ENCODE measurements at regions not wholly inside any gene's neighbourhood (a gene's known extent, or its start where the extent isn't known, plus 50 kb on each side); places are given as distances from the start of the nearest gene placed in this dataset.

GRCh38 chr17:59451706-59452105 is 113.7 kb upstream of the DHX40 start:
- no peak overlapping the region for H3K27ac ChIP-seq (ENCODE audit: low read depth, low read length)
- CTCF ChIA-PET: interaction anchor here (1.4 to 2.0 kb wide), 2 partner anchors 12 to 141 kb away, joined by 3 to 5 read pairs; no protein-coding TSS in a partner anchor
- no peak overlapping the region for H3K4me3 ChIP-seq (ENCODE audit: low read length)
- Mint-ChIP-seq H3K27me3 (peaks cover 3% of the 10 kb centered on the region in 2 donors), H3K4me1 (no peaks in the 10 kb centered on the region), H3K9me3 (no peaks in the 10 kb centered on the region), H3K4me3 (no peak overlapping the region), H3K36me3 (no peaks in the 10 kb centered on the region), H3K27ac (no peak overlapping the region)
- no peak for DNase-seq
- H3K4me1 ChIP-seq (ENCODE audit: insufficient read depth, low read length): no peaks in the 10 kb centered on the region
- POLR2A ChIA-PET: no interaction called here
- no peaks in the 10 kb centered on the region for H3K27me3 ChIP-seq (ENCODE audit: insufficient read depth, low read length, poor library complexity, severe bottlenecking)
- H3K9me3 ChIP-seq (ENCODE audit: low read length): no peaks in the 10 kb centered on the region
- no peaks in the 10 kb centered on the region for H3K36me3 ChIP-seq (ENCODE audit: insufficient read depth, low read length)

DNA sequence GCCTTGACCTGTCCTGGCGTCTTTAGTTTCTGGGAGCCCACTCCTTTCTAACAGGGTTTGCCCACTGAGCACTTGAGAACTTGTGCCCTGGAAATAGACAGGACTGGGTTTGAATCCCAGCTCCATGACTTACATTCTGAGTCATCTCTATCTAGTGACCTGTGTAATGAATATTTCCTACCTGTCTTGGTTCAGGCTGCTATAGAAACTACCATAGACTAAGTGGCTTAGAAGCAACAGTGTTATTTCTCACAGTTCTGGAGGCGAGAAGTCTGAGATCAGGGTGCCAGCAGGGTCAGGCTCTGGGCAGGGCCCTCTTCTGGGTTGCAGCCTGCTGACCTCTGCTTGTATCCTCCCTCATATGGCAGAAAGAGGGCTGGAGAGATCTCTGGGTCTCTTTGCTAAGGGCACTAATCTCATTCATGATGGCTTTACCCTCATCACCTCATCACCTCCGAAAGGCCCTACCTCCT is 110.7 kb upstream of the DHX40 start:
- Mint-ChIP-seq H3K9me3 (no peaks in the 10 kb centered on the region), H3K4me1 (no peaks in the 10 kb centered on the region), H3K4me3 (no peak overlapping the region), H3K27me3 (peaks cover 3% of the 10 kb centered on the region in 2 donors), H3K36me3 (no peaks in the 10 kb centered on the region), H3K27ac (no peak overlapping the region)
- ChIA-PET POLR2A (no interaction called here), CTCF (interaction anchor here (1.6 kb wide), 1 partner anchor 131 kb away, joined by 4 read pairs; no protein-coding TSS in a partner anchor)
- no peak overlapping the region for H3K4me3 ChIP-seq (ENCODE audit: low read length)
- no peaks in the 10 kb centered on the region for H3K4me1 ChIP-seq (ENCODE audit: insufficient read depth, low read length)
- H3K36me3 ChIP-seq (ENCODE audit: insufficient read depth, low read length): no peaks in the 10 kb centered on the region
- H3K27ac ChIP-seq (ENCODE audit: low read depth, low read length): no peak overlapping the region
- no peaks in the 10 kb centered on the region for H3K9me3 ChIP-seq (ENCODE audit: low read length)
- H3K27me3 ChIP-seq (ENCODE audit: insufficient read depth, low read length, poor library complexity, severe bottlenecking): no peaks in the 10 kb centered on the region
- DNase-seq: no peak

- Mint-ChIP-seq H3K4me3 (no peak overlapping the region), H3K9me3 (no peaks in the 10 kb centered on the region), H3K4me1 (no peaks in the 10 kb centered on the region), H3K27me3 (peaks cover 4 to 10% of the 10 kb centered on the region in 2 donors), H3K36me3 (no peaks in the 10 kb centered on the region), H3K27ac (no peak overlapping the region)
- no peaks in the 10 kb centered on the region for H3K9me3 ChIP-seq (ENCODE audit: low read length)
- no peaks in the 10 kb centered on the region for H3K27me3 ChIP-seq (ENCODE audit: insufficient read depth, low read length, poor library complexity, severe bottlenecking)
- H3K36me3 ChIP-seq (ENCODE audit: insufficient read depth, low read length): no peaks in the 10 kb centered on the region
- POLR2A ChIA-PET: no interaction called here
- H3K27ac ChIP-seq (ENCODE audit: low read depth, low read length): no peak overlapping the region
- H3K4me3 ChIP-seq (ENCODE audit: low read length): no peak overlapping the region
- no peaks in the 10 kb centered on the region for H3K4me1 ChIP-seq (ENCODE audit: insufficient read depth, low read length)
- CTCF ChIA-PET: no interaction called here
- DNase-seq: no peak
Measured at GRCh38 chr17:59456428-59456827, 109.0 kb upstream of the DHX40 start.

- DNase-seq: no peak
- Histone ChIP-seq H3K36me3 (ENCODE audit: insufficient read depth, low read length) (no peaks in the 10 kb centered on the region), H3K4me1 (ENCODE audit: insufficient read depth, low read length) (no peaks in the 10 kb centered on the region), H3K9me3 (ENCODE audit: low read length) (no peaks in the 10 kb centered on the region), H3K4me3 (ENCODE audit: low read length) (no peak overlapping the region), H3K27me3 (ENCODE audit: insufficient read depth, low read length, poor library complexity, severe bottlenecking) (no peaks in the 10 kb centered on the region), H3K27ac (ENCODE audit: low read depth, low read length) (no peak overlapping the region)
- peaks cover 4 to 10% of the 10 kb centered on the region in 2 donors for H3K27me3 Mint-ChIP-seq
- H3K36me3 Mint-ChIP-seq: no peaks in the 10 kb centered on the region
- no peak overlapping the region for H3K27ac Mint-ChIP-seq
- no peaks in the 10 kb centered on the region for H3K9me3 Mint-ChIP-seq
- no peak overlapping the region for H3K4me3 Mint-ChIP-seq
- H3K4me1 Mint-ChIP-seq: no peaks in the 10 kb centered on the region
- ChIA-PET POLR2A (no interaction called here), CTCF (interaction anchor here (1.1 kb wide), 1 partner anchor 127 kb away, joined by 3 read pairs; no protein-coding TSS in a partner anchor)
Measured at GRCh38 chr17:59456923-59457615, 108.3 kb upstream of the DHX40 start.

DNA sequence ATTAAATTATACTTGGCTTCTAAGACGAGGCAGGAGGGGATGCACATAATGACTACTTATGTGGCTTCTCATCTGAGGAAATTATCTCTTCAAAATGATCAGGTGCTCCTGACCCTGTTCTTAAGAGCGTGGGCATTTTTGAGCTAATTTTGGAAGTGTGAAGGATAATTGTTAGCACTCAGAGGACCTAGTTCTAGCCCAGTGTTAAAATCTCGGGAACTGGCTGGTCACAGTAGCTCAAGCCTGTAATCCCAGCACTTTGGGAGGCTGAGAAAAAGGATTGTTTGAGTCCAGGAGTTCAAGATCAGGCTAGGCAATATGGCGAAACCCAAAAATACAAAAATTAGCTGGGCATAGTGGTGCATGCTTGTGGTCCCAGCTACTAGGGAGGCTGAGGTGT is 103.0 kb upstream of the DHX40 start:
- ChIA-PET POLR2A (no interaction called here), CTCF (interaction anchor here (0.9 kb wide), 1 partner anchor 20 kb away, joined by 3 read pairs; no protein-coding TSS in a partner anchor)
- Histone ChIP-seq H3K36me3 (ENCODE audit: insufficient read depth, low read length) (no peaks in the 10 kb centered on the region), H3K4me1 (ENCODE audit: insufficient read depth, low read length) (no peaks in the 10 kb centered on the region), H3K9me3 (ENCODE audit: low read length) (no peaks in the 10 kb centered on the region), H3K27ac (ENCODE audit: low read depth, low read length) (no peak overlapping the region), H3K4me3 (ENCODE audit: low read length) (no peak overlapping the region), H3K27me3 (ENCODE audit: insufficient read depth, low read length, poor library complexity, severe bottlenecking) (no peaks in the 10 kb centered on the region)
- Mint-ChIP-seq H3K36me3 (no peaks in the 10 kb centered on the region), H3K4me1 (no peaks in the 10 kb centered on the region), H3K27ac (no peak overlapping the region), H3K9me3 (no peaks in the 10 kb centered on the region), H3K4me3 (no peak overlapping the region), H3K27me3 (peaks cover 1 to 7% of the 10 kb centered on the region in 2 donors)
- DNase-seq: no peak

- no peaks in the 10 kb centered on the region for H3K9me3 ChIP-seq (ENCODE audit: low read length)
- Mint-ChIP-seq H3K4me1 (peaks cover 9 to 15% (median 9%) of the 10 kb centered on the region in 3 donors), H3K9me3 (no peaks in the 10 kb centered on the region), H3K4me3 (no peak overlapping the region), H3K27ac (no peak overlapping the region), H3K36me3 (no peaks in the 10 kb centered on the region), H3K27me3 (peaks cover 1 to 7% of the 10 kb centered on the region in 2 donors)
- POLR2A ChIA-PET: interaction anchor here (0.6 kb wide), 1 partner anchor 183 kb away, joined by 6 read pairs; no protein-coding TSS in a partner anchor
- no peak overlapping the region for H3K4me3 ChIP-seq (ENCODE audit: low read length)
- DNase-seq: no peak
- no peaks in the 10 kb centered on the region for H3K4me1 ChIP-seq (ENCODE audit: insufficient read depth, low read length)
- no peaks in the 10 kb centered on the region for H3K27me3 ChIP-seq (ENCODE audit: insufficient read depth, low read length, poor library complexity, severe bottlenecking)
- CTCF ChIA-PET: interaction anchor here (1.2 kb wide), 1 partner anchor 154 kb away, joined by 3 read pairs; no protein-coding TSS in a partner anchor
- H3K36me3 ChIP-seq (ENCODE audit: insufficient read depth, low read length): no peaks in the 10 kb centered on the region
- no peak overlapping the region for H3K27ac ChIP-seq (ENCODE audit: low read depth, low read length)
Measured at GRCh38 chr17:59464246-59464645, 101.2 kb upstream of the DHX40 start.

DNA sequence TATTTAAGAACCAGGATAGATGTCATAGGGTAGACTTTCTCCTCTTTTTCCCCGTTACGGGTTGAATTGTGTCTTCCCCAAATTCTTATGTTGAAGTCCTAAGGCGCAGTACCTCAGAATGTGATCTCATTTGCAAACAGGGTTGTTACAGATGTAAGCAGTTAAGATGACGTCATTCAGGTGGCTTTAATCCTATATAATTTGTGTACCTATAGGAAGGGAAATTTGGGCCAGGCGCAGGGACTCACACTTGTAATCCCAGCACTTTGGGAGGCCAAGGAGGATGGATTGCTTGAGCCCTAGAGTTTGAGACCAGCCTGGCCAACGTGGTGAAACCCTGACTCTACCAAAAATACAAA is 99.5 kb upstream of the DHX40 start:
- POLR2A ChIA-PET: no interaction called here
- Mint-ChIP-seq H3K36me3 (no peaks in the 10 kb centered on the region), H3K27me3 (no peaks in the 10 kb centered on the region), H3K27ac (no peak overlapping the region), H3K9me3 (no peaks in the 10 kb centered on the region), H3K4me1 (peaks cover 11 to 19% (median 12%) of the 10 kb centered on the region in 3 donors), H3K4me3 (no peak overlapping the region)
- no peaks in the 10 kb centered on the region for H3K36me3 ChIP-seq (ENCODE audit: insufficient read depth, low read length)
- CTCF ChIA-PET: no interaction called here
- H3K4me1 ChIP-seq (ENCODE audit: insufficient read depth, low read length): no peaks in the 10 kb centered on the region
- no peak overlapping the region for H3K27ac ChIP-seq (ENCODE audit: low read depth, low read length)
- no peaks in the 10 kb centered on the region for H3K9me3 ChIP-seq (ENCODE audit: low read length)
- no peak for DNase-seq
- no peaks in the 10 kb centered on the region for H3K27me3 ChIP-seq (ENCODE audit: insufficient read depth, low read length, poor library complexity, severe bottlenecking)
- no peak overlapping the region for H3K4me3 ChIP-seq (ENCODE audit: low read length)

- DNase-seq: no peak
- Mint-ChIP-seq H3K4me1 (peaks cover 11 to 19% (median 12%) of the 10 kb centered on the region in 3 donors), H3K4me3 (no peak overlapping the region), H3K27me3 (no peaks in the 10 kb centered on the region), H3K27ac (no peak overlapping the region), H3K36me3 (no peaks in the 10 kb centered on the region), H3K9me3 (no peaks in the 10 kb centered on the region)
- no peak overlapping the region for H3K4me3 ChIP-seq (ENCODE audit: low read length)
- H3K27me3 ChIP-seq (ENCODE audit: insufficient read depth, low read length, poor library complexity, severe bottlenecking): no peaks in the 10 kb centered on the region
- no peaks in the 10 kb centered on the region for H3K4me1 ChIP-seq (ENCODE audit: insufficient read depth, low read length)
- H3K27ac ChIP-seq (ENCODE audit: low read depth, low read length): no peak overlapping the region
- no peaks in the 10 kb centered on the region for H3K36me3 ChIP-seq (ENCODE audit: insufficient read depth, low read length)
- H3K9me3 ChIP-seq (ENCODE audit: low read length): no peaks in the 10 kb centered on the region
- CTCF ChIA-PET: no interaction called here
- POLR2A ChIA-PET: no interaction called here
Measured at GRCh38 chr17:59466946-59467801, 98.2 kb upstream of the DHX40 start.

Measured in CD8-positive, alpha-beta memory T cell (primary cell).